Left ventricle myocardium inferior (tissue), 1 donor: ENCODE measurements at regions not wholly inside any gene's neighbourhood (a gene's known extent, or its start where the extent isn't known, plus 50 kb on each side); places are given as distances from the start of the nearest gene placed in this dataset.
A peak's percentile ranks its signal among the peaks of the same experiment; 100 is the strongest.
"Not testable (repeated sequence)": the region's sequence is repeated elsewhere in the genome, so short reads cannot be mapped to it uniquely, and the experiment has no call there.

ENCODE experiments used
- DNase-seq: peaks from one replicate; pipeline ENCODE4 v3.0.0-alpha.2; 2020
- H3K27ac ChIP-seq: fragments of 200-600 bp; replicated peaks from 2 replicates; pipeline ENCODE4 v1.8.0; 2021
- H3K27me3 ChIP-seq: fragments of 200-600 bp; 2 replicates; pipeline ENCODE4 v1.8.0; 2021; ENCODE audit warnings: low read depth
- H3K36me3 ChIP-seq: fragments of 200-600 bp; 2 replicates; pipeline ENCODE4 v1.8.0; 2021
- H3K4me1 ChIP-seq: fragments of 200-600 bp; 2 replicates; pipeline ENCODE4 v1.8.0; 2021
- H3K4me3 ChIP-seq: fragments of 200-600 bp; 2 replicates; pipeline ENCODE4 v1.8.0; 2021; ENCODE audit warnings: mild to moderate bottlenecking, moderate library complexity
- H3K9me3 ChIP-seq: fragments of 200-600 bp; replicated peaks from 2 replicates; pipeline ENCODE4 v1.8.0; 2021
- CTCF ChIP-seq: fragments of 200-600 bp; IDR thresholded peaks from 2 replicates; pipeline ENCODE4 v1.8.0; 2021; ENCODE audit warnings: antibody characterized with exemption, mild to moderate bottlenecking, borderline replicate concordance
- intact Hi-C: fragments of 100-400 bp; cut with micrococcal nuclease; formaldehyde crosslinking; loops from one replicate; pipeline ENCODE4 v1.11.0; 2022
- donor health status: DM: no; HTN: yes; CAD: no; lungs with severe emphysema.

- Histone ChIP-seq H3K9me3 (no peaks in the 10 kb centered on the region), H3K27me3 (no peaks in the 10 kb centered on the region), H3K4me3 (no peak overlapping the region), H3K4me1 (peaks cover 12% of the 10 kb centered on the region), H3K27ac (no peak overlapping the region), H3K36me3 (no peaks in the 10 kb centered on the region)
- no peak for DNase-seq
- intact Hi-C loops: no loop called here
- no peak for TF ChIP-seq CTCF
These were observed 85.5 kb downstream of the TRIM43 start for GRCh38 chr2:95677346-95677745.

GRCh38 chr2:95677833-95678232 is 86.0 kb downstream of the TRIM43 start:
- H3K36me3 ChIP-seq, H3K27ac ChIP-seq, H3K9me3 ChIP-seq, intact Hi-C loops, DNase-seq, H3K4me3 ChIP-seq, H3K27me3 ChIP-seq: not testable (repeated sequence)
- peaks cover 17% of the 10 kb centered on the region for H3K4me1 ChIP-seq

- intact Hi-C loops: not testable (repeated sequence)
These were observed 89.4 kb downstream of the TRIM43 start for GRCh38 chr2:95681158-95681557.

DNA sequence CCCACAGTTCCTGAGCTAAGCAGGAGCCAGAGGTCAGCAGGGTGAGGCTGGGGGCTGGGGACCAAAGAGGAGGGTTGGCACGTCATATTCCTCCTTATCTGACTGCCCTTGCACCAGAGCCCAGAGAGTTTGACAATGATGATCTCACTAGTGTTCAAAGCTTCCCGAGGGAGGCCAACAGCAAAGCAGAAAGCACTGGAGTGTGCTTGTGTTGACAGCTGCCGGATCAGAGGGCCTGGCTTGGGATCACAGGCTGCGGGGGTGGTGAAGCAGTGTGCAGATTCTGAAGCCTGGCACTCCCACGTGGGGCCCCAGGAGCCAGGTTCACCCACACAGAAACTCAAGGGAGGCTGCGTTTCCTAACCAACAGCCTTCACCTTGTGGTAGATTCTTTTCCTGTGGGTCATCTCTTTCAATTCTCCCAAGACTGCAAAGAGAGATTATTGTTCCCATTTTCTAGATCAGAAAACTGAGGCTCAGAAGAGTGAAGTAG is 89.8 kb downstream of the TRIM43 start:
- H3K27me3 ChIP-seq, H3K36me3 ChIP-seq, H3K4me3 ChIP-seq, DNase-seq, H3K9me3 ChIP-seq, intact Hi-C loops: not testable (repeated sequence)
- Histone ChIP-seq H3K4me1 (peaks cover 24% of the 10 kb centered on the region), H3K27ac (peak overlapping the region; percentile 51)

More at GRCh38 chr2:95681158-95681557, 89.4 kb downstream of the TRIM43 start:
- peaks cover 24% of the 10 kb centered on the region for H3K4me1 ChIP-seq
- H3K4me3 ChIP-seq, DNase-seq, H3K27me3 ChIP-seq, H3K36me3 ChIP-seq, H3K9me3 ChIP-seq: not testable (repeated sequence)
- H3K27ac ChIP-seq: peak overlapping the region; percentile 51

DNA sequence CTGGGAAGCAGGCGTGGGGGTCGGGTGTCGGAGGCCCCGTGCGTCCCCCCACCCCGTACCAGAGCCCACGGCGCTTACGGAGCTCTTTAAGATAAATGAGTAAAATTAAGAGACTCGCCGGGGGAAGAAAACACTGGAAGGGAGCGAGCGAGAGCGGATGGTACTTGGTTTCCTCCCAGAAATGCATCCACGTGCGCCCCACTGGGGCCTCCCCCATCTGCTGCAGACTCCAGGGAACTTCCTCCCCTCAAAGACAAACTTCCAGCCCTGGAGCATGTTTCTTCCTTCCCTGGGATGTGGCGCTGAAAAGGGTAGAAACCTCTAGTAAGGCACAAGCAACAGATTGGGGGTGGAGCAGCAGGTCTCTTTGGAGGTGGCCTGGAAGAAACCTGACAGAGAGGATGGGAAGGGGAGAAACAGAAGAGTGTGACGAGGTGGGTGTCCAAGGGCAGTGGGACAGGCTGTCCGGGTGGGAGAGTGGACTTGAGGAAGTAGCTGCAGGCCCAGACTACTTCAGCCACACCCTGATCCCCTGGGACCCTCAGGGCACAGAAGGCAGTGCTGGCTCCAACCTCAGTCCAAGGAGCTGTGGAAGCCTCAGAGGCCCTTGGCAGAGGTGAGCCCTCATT is 91.2 kb downstream of the TRIM43 start:
- intact Hi-C loops, H3K36me3 ChIP-seq, DNase-seq, H3K27me3 ChIP-seq, H3K9me3 ChIP-seq: not testable (repeated sequence)
- Histone ChIP-seq H3K4me3 (peak overlapping the region; percentile 65), H3K27ac (peak overlapping the region; percentile 89), H3K4me1 (peaks cover 24% of the 10 kb centered on the region)

GRCh38 chr2:95685513-95685912 is 93.7 kb downstream of the TRIM43 start:
- no peaks in the 10 kb centered on the region for H3K36me3 ChIP-seq
- H3K9me3 ChIP-seq: no peaks in the 10 kb centered on the region
- H3K4me1 ChIP-seq: peaks cover 24% of the 10 kb centered on the region
- H3K27me3 ChIP-seq: peaks cover 7% of the 10 kb centered on the region
- no peak for TF ChIP-seq CTCF
- H3K27ac ChIP-seq: no peak overlapping the region
- intact Hi-C loops: no loop called here
- no peak overlapping the region for H3K4me3 ChIP-seq
- no peak for DNase-seq

GRCh38 chr2:95686056-95686825 is 94.4 kb downstream of the TRIM43 start:
- H3K27me3 ChIP-seq, H3K27ac ChIP-seq, H3K36me3 ChIP-seq, H3K4me3 ChIP-seq, intact Hi-C loops, DNase-seq, H3K9me3 ChIP-seq: not testable (repeated sequence)
- peaks cover 20% of the 10 kb centered on the region for H3K4me1 ChIP-seq

- H3K4me3 ChIP-seq, H3K27ac ChIP-seq, DNase-seq, H3K9me3 ChIP-seq, H3K36me3 ChIP-seq, H3K4me1 ChIP-seq, H3K27me3 ChIP-seq, intact Hi-C loops: not testable (repeated sequence)
These were observed 96.1 kb downstream of the TRIM43 start for GRCh38 chr2:95687852-95688251.

GRCh38 chr2:95691210-95691609 is 99.4 kb downstream of the TRIM43 start:
- H3K9me3 ChIP-seq, intact Hi-C loops, H3K4me3 ChIP-seq, DNase-seq, H3K27ac ChIP-seq, H3K36me3 ChIP-seq, H3K27me3 ChIP-seq: not testable (repeated sequence)
- H3K4me1 ChIP-seq: peaks cover 16% of the 10 kb centered on the region

- H3K9me3 ChIP-seq, DNase-seq, H3K36me3 ChIP-seq, intact Hi-C loops, H3K27ac ChIP-seq, H3K4me3 ChIP-seq: not testable (repeated sequence)
- Histone ChIP-seq H3K27me3 (peaks cover 13% of the 10 kb centered on the region), H3K4me1 (peaks cover 24% of the 10 kb centered on the region)
These were observed 101.5 kb downstream of the TRIM43 start for GRCh38 chr2:95693071-95693846.
